GM10266 (cell line): ENCODE measurements at regions not wholly inside any gene's neighbourhood (a gene's known extent, or its start where the extent isn't known, plus 50 kb on each side); places are given as distances from the start of the nearest gene placed in this dataset.

Source experiments
- DNase-seq: peaks from one replicate; pipeline ENCODE4 v3.0.0; 2012; ENCODE audit errors: extremely low spot score
- TF ChIP-seq, protein P1 (sequence below): IDR thresholded peaks from 2 replicates; pipeline ENCODE4 v1.5.1; 2012; ENCODE audit warnings: mild to moderate bottlenecking, low read depth; ENCODE audit not compliant: control insufficient read depth, insufficient read depth; ENCODE audit errors: missing control alignments

DNA sequence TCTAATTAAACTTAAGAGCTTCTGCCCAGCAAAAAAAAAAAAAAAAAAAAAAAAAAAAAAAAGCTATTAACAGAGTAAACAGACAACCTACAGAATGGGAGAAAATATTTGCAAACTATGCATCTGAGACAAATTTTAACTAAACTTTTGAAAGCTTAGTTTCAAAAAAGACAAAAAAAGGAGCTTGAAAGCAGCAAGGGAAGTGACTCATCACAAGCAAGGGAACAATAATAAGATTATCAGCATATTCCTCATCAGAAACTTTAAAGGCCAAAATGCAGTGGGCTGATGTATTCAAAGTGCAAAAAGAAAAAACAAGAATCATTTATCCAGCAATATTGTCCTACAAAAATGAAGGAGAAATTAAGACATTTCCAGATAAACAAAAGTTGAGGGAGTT, 158.6 kb downstream of the RNF144B start:
- TF ChIP-seq, protein P1, sequence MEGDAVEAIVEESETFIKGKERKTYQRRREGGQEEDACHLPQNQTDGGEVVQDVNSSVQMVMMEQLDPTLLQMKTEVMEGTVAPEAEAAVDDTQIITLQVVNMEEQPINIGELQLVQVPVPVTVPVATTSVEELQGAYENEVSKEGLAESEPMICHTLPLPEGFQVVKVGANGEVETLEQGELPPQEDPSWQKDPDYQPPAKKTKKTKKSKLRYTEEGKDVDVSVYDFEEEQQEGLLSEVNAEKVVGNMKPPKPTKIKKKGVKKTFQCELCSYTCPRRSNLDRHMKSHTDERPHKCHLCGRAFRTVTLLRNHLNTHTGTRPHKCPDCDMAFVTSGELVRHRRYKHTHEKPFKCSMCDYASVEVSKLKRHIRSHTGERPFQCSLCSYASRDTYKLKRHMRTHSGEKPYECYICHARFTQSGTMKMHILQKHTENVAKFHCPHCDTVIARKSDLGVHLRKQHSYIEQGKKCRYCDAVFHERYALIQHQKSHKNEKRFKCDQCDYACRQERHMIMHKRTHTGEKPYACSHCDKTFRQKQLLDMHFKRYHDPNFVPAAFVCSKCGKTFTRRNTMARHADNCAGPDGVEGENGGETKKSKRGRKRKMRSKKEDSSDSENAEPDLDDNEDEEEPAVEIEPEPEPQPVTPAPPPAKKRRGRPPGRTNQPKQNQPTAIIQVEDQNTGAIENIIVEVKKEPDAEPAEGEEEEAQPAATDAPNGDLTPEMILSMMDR, result no peak
- no peak for DNase-seq

DNA sequence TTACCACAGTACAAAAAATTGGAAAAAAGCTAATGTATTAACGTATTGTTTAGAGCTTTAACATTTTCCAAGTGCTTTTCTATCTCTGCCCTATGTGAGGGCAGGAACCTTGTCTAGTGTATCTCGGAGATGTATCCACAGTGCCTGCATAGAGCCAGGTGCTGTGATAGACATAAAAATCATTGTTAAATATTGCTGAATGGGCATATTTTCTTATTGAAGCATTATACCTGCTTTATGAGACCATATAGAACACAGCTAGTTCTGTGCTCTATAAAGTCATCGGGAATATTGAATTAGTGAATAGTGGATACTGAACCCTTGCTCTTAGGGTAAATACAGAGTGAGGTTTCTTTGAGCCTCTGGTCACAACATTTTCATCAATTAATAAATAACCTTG, 163.0 kb downstream of the RNF144B start:
- DNase-seq, result no peak
- TF ChIP-seq, protein P1, result no peak

DNA sequence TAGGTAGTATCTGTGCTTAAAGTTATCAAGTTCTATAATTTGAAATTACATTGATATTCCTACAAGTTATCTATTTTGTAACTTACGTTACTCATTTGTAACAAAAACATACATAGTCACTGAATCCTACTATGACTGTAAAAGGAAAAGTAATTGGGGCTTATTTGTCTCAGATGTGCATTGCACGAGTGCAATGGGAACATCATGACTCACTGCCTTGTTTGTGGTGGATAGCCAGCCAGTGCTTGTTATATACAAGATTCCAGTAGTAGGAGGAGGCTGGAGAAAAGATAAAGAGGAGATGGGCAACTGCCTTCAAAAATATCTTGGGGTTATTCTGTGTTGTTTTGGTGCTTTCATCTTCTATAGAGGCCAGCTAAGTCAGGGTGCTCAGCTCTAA, 164.1 kb downstream of the RNF144B start:
- TF ChIP-seq, protein P1, result no peak
- no peak for DNase-seq

DNA sequence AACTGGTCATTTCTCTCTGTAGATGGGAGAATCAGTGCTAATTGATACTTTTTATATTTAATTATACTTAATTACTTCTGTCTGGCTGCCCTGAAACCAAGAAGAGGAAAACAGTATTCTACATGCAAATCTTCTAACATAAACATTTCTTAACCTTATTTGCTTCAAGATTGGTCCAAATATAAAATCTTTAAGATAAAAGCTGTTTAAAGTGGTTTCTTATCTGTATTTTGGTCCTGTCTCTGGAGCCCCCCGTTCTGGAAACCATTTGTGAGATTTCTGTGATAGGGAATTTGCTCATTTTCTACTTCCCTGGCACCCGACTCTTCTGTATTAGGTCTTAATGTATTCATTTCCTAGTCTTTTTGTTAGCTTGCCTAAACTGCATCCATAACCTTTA, 168.6 kb downstream of the RNF144B start:
- no peak for DNase-seq
- TF ChIP-seq, protein P1, result no peak

DNA sequence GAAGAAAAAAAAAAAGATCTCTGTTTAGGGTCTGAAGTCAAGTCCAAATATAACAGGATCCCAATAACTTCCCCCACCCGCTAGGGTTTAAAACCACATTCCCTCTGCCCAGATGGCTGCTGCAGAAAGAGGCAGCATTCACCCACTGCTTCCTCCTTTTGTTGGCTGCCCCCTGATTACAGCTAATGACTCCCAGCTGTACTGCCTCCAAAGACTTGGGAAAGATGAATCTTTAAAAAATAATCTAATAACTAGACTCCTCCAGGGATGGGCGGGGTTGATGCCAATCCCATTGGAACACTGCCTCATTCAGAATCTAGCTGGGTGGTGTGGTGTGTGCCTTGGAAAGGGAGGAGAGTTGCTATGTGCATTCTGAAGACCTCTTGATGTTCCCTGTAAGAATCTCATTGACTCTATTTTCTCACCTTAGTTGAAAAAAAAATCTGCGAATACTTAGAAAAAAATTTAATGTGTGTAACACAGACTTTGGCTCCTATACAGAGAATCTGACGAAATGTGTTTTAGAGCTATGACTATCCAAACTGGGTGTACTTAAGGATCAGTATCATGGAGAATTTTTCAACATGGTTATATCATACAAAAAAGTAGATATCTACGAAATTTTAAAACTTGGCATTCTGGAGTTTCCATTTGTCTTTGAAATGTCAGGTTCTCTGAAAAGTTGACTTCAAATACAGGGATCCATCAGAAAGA, 174.0 kb downstream of the RNF144B start:
- DNase-seq, result no peak
- TF ChIP-seq, protein P1, result no peak

DNA sequence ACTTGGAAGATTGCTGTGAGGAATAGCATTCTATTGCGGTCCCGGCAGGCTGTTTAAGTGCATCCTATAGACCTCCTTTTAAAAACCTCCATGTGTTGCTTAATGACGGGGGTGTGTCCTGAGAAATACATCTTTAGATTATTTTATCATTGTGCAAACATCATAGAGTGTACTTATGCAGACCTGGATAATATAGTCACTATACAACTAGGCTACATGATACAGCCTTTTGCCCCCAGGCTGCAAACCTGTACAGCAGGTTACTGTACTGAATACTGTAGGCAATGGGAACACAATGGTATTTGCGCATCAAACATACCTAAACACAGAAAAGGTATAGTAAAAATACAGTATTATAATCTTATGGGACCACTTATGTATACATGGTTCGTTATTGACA, 175.6 kb downstream of the RNF144B start:
- TF ChIP-seq, protein P1, result no peak

DNA sequence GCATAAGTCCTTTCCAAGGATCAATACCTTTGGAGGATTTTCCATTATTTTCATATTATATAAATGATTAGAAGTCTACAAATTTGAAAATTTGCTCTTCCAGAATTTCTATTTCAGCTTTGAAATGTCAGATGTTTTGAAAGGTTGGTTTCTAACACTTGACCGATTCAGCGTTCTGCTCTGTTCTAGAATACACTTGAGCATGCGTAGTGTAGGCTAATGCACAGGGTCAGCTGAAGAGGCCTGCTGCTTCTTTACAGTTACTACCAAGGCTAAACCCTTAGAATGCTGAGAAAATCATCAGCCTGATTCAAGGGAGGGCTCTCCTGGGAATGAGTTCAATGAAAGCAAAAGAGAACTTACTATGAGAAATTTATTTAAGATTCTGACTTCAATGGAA, 177.6 kb downstream of the RNF144B start:
- TF ChIP-seq, protein P1, result no peak
- no peak for DNase-seq

More for the DNA sequence above, 175.6 kb downstream of the RNF144B start:
- no peak for DNase-seq
